ENCODE measurements at regions not wholly inside any gene's neighbourhood (a gene's known extent, or its start where the extent isn't known, plus 50 kb on each side); places are given as distances from the start of the nearest gene placed in this dataset.

DNA sequence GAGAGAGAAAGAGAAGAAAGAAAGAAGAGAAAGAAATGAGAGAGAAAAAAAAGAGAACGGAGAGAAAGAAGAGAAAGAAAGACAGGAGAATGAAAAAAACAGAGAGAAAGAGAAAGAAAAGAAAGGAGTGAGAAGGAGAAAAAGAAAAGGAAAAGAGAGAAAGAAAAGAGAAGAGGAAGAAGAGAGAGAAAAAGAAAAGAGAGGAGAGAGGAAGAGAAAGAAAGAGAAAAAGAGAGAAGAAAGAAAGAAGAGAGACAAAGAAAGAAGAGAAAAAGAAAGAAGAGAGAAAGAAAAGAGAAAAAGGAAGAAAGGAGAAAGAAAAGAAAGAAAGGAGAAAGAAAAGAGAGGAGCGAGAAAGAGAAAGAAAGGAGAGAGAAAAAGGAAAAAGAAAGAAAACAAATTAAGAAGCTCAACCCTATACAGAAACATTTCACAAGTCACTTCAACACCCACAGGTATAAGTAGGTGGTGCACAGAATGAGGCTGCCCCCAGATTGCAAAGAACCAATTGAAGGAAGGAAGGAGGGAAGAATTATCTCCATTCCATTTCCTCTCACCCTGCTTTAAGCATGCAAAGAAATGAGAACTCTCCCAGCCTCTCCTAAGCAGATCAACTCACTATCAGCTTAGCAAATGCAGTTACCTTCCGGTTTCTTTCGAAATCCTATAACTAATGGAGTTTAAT is 98.8 kb upstream of the CACNA1A start:
- peak; percentile 45 for DNase-seq

DNA sequence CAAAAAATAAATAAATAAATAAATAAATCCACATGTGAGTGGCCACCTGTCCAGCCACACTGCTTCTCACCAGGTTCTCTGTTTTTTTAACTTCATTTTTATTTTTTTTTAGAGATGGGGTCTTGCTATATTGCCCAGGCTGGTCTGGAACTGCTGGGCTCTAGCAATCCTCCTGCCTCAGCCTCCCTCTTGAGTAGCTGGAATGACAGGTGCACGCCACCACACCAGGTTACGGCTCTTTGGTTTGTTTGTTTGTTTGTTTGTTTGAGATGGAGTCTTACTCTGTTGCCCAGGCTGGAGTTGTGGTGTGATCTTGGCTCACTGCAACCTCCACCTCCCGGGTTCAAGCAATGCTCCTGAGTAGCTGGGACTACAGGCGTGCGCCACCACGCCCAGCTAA is 94.5 kb upstream of the CACNA1A start:
- no peak for DNase-seq

DNA sequence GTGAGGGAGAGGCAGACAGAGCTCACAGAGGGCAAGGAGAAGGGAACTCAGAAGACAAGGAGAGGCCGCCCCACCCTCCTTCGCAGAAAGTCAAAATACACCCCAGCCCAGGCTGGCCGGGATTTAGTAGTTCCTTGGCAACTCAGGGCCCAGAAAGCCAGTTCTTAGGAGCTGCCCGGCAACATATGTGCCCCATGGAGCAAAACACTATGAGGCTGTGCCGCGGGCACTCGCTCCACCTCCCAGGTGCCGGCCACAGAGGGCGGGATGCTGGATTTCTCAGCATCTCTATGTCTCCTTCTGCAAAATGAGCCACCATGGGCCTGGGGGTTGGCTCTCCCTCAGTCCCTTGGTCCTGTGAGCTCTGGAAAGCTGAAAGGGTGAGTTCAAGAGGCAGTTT is 93.8 kb upstream of the CACNA1A start:
- DNase-seq, result no peak

DNA sequence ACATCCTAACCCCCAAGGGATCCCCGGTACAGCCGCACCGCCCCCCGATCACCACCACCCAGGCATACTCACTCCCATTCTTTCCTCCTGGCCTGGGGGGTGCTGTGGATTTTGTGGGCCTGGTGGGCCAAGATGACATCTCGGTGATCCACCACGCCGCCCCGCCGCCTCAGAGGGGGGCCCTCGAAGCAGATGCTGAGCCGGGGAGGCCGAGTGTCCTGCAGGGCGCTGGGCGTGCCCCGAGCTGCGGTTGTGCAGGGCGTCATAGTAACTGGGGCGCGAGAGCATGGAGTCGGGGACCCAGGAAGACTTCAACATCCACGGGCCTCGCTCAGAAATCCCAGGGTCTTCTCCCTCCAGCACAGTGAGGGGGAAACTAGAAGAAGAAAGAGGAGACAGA is 93.4 kb upstream of the CACNA1A start:
- no peak for DNase-seq

DNA sequence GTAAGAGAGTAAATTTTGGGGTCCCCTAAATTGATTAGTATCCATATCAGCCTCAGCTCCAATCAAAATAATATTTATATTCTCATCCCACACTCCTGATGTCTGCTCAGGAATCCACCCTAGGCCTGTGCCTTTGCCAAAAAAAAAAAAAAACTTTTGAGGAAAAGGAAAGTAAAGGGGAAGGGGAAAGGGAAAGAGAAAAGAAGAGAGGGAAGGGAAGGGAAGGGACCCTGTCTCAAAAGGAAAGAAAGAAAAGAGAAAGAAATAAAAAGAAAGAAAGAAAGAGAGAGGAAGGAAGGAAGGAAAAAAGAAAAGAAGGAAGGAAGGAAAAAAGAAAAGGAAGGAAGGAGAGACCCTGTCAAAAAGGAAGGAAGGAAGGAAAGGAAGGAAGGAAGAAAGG is 91.8 kb upstream of the CACNA1A start:
- DNase-seq, result no peak

DNA sequence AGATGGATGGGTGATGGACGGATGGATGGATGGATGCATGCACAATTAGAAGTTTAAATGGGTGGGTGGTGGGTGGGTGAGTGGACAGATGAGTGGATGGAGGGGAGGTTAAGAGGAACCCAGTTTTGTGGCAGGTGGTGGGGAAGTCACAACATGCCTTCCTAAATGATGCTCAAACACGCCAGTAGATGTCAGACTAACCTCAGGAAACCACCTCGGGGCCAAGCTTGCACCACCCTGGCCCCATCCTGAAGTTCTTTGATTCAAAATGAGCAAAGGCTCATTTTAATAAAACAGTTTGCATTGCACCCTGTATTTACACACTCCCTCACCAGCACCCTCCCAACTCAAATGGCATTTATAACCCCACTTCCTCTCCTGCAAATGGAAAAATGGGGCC is 91.4 kb upstream of the CACNA1A start:
- peak; percentile 79 for DNase-seq

DNA sequence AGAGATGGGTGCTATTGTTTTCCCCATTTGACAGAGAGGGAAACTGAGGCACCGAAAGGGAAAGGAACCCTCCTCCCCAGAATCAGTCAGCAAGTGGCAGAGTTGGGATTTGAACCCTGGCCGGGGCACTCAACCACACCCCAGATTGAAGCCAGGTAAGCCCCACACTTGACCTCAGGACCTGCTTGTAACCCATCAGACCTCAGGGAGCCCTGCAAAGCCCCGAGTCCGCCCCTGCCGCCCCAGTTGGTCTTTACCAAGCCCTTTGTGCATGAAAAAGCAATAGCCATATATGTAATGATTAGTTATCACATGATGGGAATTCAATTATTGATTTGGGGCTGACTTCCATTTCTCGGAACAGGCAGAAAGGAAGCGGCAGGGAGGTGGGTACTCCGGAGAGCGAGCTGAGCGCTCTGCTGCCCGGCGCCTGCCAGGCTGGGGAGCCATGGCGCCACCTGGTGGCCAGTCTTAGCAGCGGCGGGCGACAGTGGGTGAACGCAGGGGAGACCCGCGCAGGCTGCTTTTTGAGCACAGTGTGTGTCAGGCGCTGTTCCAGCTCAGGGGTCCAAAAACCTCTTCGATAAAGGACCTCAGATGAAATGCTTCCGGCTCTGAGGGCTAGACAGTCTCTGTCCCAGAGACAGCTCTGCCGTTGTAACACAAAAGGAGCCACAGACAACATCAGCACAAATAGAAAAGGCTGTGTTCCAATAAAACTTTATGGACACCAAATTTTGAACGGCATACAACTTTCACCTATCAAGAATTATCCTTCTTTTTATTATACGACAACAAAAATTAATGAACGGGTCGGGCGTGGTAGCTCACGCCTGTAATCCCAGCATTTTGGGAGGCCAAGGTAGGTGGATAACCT is 82.9 kb upstream of the CACNA1A start:
- DNase-seq, result peak; percentile 82

DNA sequence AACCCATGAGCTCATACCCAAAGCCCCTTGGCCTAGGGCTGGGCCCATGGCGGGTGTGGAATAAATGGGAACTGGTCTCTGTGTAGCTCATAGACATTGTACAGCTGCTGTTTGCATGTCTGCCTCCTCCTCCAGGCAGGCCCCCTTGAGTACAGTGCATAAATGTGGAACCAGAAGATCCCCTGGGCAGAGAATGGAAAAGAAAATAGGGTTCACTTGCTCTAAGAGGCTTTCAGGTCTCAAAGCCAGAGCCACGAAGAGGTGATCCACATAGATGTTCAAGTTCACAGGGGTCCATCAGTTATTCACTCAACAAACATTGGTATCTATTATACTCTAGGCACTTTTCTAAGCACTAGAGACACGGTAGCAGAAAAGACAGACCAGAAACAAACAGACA is 79.2 kb upstream of the CACNA1A start:
- DNase-seq, result no peak

DNA sequence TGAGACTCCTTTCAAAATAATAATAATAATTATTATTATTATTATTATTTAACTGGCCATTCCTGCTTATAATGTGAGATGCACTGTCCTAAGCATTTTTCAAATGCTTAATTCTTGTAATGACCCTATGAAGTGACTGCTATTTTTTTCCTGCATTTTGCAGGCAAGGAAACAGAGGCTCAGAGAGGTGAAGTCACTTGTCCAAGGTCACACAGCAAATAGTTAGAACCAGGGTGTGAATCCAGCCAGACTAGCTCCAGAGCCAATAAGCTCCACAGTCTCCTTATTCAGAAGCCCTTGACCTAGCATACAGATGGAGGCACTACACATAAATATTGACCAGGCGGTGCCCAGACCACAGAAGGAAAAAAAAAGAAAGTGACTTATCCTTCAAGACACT is 77.5 kb upstream of the CACNA1A start:
- DNase-seq, result no peak

DNA sequence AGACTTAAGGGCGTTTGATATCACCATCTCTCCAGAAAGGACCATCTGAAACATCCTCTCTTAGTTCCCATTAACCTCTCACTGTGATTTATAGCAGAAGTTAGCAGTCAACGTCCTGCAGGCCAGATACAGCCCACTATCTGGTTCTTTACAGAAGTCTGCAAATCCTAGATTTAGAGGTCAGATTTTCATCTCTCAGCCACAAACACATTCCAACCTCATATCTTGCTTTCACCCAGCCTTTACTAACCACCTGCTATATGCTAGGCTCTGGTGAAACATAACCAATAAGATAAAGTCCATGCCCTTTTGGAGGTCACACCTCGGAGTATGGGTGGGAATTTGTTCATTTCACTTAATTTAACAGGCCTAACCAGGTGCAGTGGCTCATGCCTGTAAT is 76.8 kb upstream of the CACNA1A start:
- no peak for DNase-seq

DNA sequence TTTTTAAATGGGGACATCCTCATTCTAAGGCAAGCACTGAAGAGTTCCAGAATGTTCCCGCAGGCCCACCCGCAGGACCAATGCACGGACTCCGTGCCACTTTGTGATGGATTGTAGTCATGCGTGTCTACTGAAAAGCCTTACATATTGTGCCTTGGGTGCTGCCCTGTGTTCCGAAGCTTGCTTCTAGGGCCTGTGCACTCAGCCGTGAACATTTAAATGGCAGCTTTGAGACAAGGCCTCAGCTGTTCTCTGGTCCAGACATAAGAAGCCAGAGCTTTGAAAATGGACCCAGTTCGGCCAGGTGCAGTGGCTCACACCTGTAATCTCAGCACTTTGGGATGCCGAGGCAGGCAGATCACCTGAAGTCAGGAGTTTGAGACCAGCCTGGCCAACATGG is 75.3 kb upstream of the CACNA1A start:
- DNase-seq, result no peak

DNA sequence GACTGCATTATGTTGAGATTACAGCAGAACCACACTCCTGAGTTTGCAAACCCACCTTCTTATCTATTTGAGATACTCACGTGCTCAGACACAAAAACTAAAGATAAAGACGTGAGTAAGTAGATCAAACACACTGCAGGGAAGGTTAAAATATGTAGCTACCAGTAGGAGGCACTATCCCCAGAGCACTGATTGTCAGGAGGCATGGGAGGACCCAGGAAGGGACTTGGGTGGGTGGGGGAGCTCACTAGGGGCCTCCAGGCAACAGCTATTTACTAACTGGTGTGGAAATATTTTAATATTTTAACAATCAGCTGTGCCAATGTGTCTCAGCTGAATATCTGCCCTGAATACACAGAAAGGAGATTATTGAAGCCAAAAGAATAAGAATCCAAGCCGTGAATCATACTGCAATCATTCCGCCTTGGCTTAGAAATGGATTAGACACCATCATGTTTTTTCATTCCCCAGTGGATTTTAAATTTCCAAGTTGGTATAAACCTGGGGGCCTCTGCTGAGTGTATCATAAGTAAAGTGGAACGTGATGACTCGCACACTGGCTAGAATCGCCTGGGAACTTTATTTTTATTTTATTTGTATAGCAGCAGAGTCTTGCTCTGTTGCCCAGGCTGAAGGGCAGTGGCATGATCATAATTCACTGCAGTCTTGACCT is 73.2 kb upstream of the CACNA1A start:
- DNase-seq, result no peak

DNA sequence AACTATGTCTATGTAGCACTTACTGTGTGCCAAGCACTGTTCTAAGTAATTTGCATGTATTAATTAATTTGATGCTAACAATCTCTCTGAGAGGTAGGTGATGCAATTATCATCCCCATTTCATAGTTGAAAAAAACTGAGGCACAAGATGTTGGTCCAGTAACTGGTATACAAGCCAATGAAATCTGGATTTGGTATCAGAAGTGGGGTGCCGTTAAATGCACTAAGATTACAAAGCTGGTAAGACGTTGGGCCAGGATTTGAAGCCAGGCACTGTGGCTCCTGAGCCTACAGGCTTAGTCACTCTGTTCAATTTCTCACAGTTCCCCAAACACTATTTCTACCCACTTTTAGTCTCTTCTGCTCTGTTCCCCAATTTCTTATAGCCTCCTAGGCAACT is 70.4 kb upstream of the CACNA1A start:
- DNase-seq, result no peak

DNA sequence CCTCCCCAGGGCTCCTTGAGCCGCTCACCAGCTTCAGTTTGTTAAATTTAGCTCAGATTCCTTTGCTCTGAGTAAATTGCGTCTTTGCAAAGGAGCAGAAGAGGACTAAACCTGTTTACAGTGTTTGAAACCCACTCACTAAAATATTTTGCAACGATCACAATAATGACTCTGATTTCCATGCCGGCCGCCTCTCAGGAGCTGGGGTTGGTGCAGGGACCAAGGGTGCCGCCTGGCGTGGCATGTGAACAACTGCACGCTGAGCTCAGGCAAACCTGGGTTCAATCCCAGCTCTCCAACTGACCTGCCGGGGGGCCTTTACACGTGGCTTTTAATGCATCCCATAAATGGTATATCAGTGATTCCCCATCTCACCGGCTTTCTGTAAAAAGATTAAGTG is 68.7 kb upstream of the CACNA1A start:
- DNase-seq, result peak; percentile 48

DNA sequence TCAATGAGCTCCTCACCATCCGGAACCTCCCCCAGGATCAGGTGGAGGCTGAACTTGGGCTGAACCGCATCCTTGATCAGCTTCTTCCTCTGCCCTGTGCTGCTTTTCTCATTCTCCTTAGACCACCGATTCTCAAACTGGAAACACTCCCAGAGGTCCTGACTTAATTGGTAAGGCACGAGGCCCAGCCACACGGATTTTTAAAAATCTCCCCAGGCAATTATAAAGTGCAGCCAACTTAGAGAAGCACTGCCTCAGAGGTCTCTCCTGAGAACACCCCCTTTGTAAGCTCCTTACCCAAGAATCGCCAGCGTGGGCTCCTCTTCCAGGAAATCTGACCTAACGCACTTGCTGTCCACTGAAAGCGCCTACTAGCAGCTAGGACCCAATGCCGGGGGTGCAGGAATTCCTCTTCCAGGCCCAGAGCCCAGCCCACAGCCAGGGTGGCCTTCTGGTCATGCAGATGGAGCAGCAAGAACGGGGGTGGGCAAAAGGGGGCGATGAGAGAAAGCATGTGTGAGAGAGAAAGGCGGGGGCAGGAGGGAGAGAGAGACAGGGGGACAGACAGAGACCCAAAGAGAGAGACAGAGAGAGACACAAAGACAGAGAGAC is 66.9 kb upstream of the CACNA1A start:
- DNase-seq, result no peak

DNA sequence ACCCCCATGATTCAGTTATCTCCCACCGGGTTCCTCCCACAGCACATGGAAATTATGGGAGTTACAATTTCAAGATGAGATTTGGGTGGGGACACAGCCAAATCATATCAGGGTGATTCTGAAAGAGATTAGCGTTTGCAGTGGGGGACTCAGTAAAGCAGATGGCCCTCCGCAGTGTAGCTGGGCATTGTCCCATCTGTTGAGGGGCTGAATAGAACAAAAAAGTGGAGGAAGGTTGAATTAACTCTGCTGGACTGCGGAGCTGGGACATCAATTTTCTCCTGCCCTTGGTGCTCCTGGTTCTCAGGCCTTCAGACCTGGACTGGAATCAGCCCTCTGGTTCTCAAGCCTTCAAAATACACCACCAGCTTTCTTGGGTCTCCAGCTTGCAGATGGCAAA is 55.2 kb upstream of the CACNA1A start:
- DNase-seq, result no peak

DNA sequence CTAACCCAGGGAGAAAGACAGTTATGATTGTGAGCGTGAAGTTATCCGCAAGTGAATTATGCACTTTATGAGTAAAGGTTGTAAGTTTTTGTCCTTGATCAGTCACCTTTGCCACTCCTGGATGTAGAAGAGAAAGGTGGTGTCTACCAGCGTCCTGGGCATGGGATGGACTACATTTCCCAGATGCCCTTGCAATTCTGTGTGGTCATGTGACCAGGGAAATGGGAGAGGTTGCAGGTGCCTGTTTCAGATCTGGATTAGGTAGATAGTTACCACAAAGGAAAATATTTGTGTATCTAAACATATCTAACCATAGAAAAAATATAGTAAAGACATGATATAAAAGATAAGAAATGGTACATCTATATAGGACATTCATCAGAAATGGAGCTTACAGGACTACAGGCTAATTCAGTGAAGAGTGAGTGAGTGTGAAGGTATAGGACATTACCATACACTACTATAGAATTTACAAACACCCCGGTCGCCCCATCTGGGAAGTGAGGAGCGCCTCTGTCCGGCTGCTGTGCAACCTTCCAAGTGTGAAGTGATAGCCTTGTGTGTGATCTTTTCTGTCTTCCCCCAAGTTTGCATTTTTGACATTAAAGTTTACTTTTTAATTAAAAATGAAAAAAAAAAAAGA is 51.6 kb upstream of the CACNA1A start:
- DNase-seq, result peak; percentile 49

DNA sequence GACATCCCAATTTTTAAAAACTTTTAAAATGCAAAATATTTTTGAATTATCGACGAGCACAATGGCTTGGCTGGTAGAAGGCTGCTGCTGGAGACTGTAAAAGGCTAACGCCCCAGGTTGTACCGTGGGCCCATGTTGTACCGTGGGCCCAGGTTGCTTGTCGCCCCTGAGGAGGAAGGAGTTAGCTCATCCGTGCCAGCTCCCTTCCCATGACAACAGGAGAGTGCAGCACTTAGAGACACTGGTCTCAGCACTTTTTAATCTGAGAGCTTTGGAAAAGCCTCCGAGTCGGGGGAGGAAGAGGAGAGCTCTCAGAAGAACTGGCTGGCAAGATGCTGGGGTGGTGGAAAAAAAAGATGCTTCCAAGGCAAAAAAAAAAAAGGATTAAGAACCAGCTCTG is 50.3 kb upstream of the CACNA1A start:
- no peak for DNase-seq
